ENCODE measurements at regions not wholly inside any gene's neighbourhood (a gene's known extent, or its start where the extent isn't known, plus 50 kb on each side); places are given as distances from the start of the nearest gene placed in this dataset.

DNA sequence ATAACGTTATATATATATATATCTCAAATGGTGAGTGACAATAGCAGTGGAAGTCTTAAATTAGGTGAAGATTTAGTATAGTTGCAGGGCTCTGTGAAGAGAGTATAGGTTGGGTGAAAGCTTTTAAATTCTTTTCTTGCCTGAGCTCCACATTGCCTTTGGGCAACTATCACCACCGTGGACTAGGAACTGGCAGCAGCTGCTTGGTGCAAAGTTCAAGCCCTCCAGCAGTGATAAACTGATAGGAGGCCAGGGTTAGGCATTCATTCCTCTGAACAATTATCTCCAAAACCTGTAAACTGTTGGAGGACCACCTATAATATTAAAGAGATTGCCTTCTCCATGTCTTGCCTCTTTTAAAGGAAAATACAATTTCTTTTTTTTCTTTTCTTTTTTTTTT is 91.2 kb upstream of the ATXN7L3B start:
- H3K14ac ChIP-seq (ENCODE audit: insufficient read length), result no peak overlapping the region
- FAIRE-seq (no peak), DNase-seq (ENCODE audit: low read depth in 1 of 2, low spot score in 2 of 2) (no peak)
- TF ChIP-seq PHF8 (conservative IDR thresholded peaks at IDR 0.05; ENCODE audit: low read depth, low read length) (no peak), JUN (IDR thresholded peaks at IDR 0.05; ENCODE audit: low read depth, low read length) (no peak), CBX8 (IDR thresholded peaks at IDR 0.05; ENCODE audit: borderline replicate concordance, low read depth, low read length) (no peak), GTF2F1 (IDR thresholded peaks at IDR 0.05; ENCODE audit: borderline replicate concordance, low read depth, low read length) (no peak), GABPA (IDR thresholded peaks at IDR 0.05; ENCODE audit: borderline replicate concordance, insufficient read depth, low read length) (no peak), EP300 (IDR thresholded peaks at IDR 0.05; ENCODE audit: borderline replicate concordance in 1 of 2, low read depth in 2 of 2, low read length in 2 of 2) (no peak), RFX5 (IDR thresholded peaks at IDR 0.05; ENCODE audit: borderline replicate concordance, low read depth, low read length) (no peak), SIN3A (conservative IDR thresholded peaks at IDR 0.05 in 1 of 2, IDR thresholded peaks at IDR 0.05 in 1 of 2; ENCODE audit: low read depth in 1 of 2, low read length in 2 of 2) (no peak), HDAC6 (IDR thresholded peaks at IDR 0.05; ENCODE audit: low read depth, low read length) (no peak), SIRT6 (IDR thresholded peaks at IDR 0.05; ENCODE audit: low read length) (no peak)
- TF ChIP-seq, protein P1, sequence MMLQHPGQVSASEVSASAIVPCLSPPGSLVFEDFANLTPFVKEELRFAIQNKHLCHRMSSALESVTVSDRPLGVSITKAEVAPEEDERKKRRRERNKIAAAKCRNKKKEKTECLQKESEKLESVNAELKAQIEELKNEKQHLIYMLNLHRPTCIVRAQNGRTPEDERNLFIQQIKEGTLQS (IDR thresholded peaks at IDR 0.05; ENCODE audit: insufficient read depth, low read depth, low read length), result no peak
- no peak overlapping the region for H4K8ac ChIP-seq (ENCODE audit: extremely low read depth, insufficient read depth, low read length)
- H3K9me3 ChIP-seq (ENCODE audit: insufficient read depth in 2 of 2, low read depth in 1 of 2, low read length in 1 of 2), result no peaks in the 10 kb centered on the region
- no peak overlapping the region for H2BK12ac ChIP-seq (ENCODE audit: low read depth, low read length)
- no peak overlapping the region for H3K4me3 ChIP-seq (ENCODE audit: extremely low read depth in 1 of 4, insufficient read depth in 2 of 4, low read depth in 3 of 4, low read length in 4 of 4)
- no peak overlapping the region for H2AFZ ChIP-seq (ENCODE audit: low read length)
- no peaks in the 10 kb centered on the region; a peak in 1 of 7 replicates for H3K4me1 ChIP-seq (replicated peaks in 1 of 4; ENCODE audit: control insufficient read depth in 3 of 4, insufficient read depth in 4 of 4, low read length in 3 of 4)
- H4K5ac ChIP-seq (ENCODE audit: insufficient read length, low read depth, low read length), result no peak overlapping the region
- H3K4ac ChIP-seq (replicated peaks; ENCODE audit: insufficient read length, low read depth, low read length), result no peak overlapping the region
- H3K56ac ChIP-seq (replicated peaks; ENCODE audit: insufficient read length, low read depth, low read length), result no peak overlapping the region
- no peak overlapping the region for H2BK15ac ChIP-seq (ENCODE audit: low read length)
- H4K20me1 ChIP-seq (replicated peaks in 1 of 2; ENCODE audit: control insufficient read depth in 1 of 2, insufficient read depth in 2 of 2, low read length in 2 of 2), result no peaks in the 10 kb centered on the region
- H2BK20ac ChIP-seq (ENCODE audit: low read length), result no peak overlapping the region
- H3K4me2 ChIP-seq (ENCODE audit: insufficient read depth in 1 of 2, low read depth in 2 of 2, low read length in 2 of 2), result no peak overlapping the region
- no peak overlapping the region for H3K23ac ChIP-seq (ENCODE audit: insufficient read length)
- no peak overlapping the region for H2AK5ac ChIP-seq (ENCODE audit: low read depth, low read length)
- no peaks in the 10 kb centered on the region for H3K23me2 ChIP-seq (ENCODE audit: low read depth, low read length)
- ChIA-PET POLR2A (ENCODE audit: partially characterized antibody) (no interaction called here), CTCF (ENCODE audit: partially characterized antibody) (interaction anchor here (0.7 to 1.1 kb wide), 2 partner anchors 10 to 30 kb away, joined by 3 to 4 read pairs; no protein-coding TSS in a partner anchor)
- no peak overlapping the region for H3K27ac ChIP-seq (ENCODE audit: low read depth, low read length)
- H4K91ac ChIP-seq (replicated peaks; ENCODE audit: insufficient read length, low read length), result no peak overlapping the region
- H3K18ac ChIP-seq (ENCODE audit: extremely low read depth, low read length), result no peak overlapping the region
- no peak overlapping the region for H2BK120ac ChIP-seq (replicated peaks; ENCODE audit: low read depth, low read length)
- no peaks in the 10 kb centered on the region for H3K79me2 ChIP-seq (ENCODE audit: control insufficient read depth in 1 of 2, insufficient read depth in 2 of 2, low read length in 2 of 2)
- H2BK5ac ChIP-seq (ENCODE audit: low read depth, low read length), result no peak overlapping the region
- H3K27me3 ChIP-seq (replicated peaks in 1 of 4; ENCODE audit: control insufficient read depth in 3 of 4, extremely low read depth in 1 of 4, insufficient read depth in 3 of 4, low read length in 3 of 4), result no peaks in the 10 kb centered on the region
- H3K9ac ChIP-seq (replicated peaks in 1 of 4; ENCODE audit: extremely low read depth in 1 of 4, low read depth in 3 of 4, low read length in 3 of 4), result no peak overlapping the region
- no peaks in the 10 kb centered on the region for H3K36me3 ChIP-seq (ENCODE audit: control insufficient read depth in 2 of 4, insufficient read depth in 4 of 4, low read length in 3 of 4)
- no peaks in the 10 kb centered on the region for H3K79me1 ChIP-seq (ENCODE audit: low read depth, low read length)
- WGBS, 2 experiments (ENCODE audit: extremely low coverage in 1 of 2, insufficient coverage in 1 of 2, insufficient read length in 1 of 2, insufficient replicate concordance in 2 of 2, low coverage in 1 of 2, low lambda C conversion rate in 2 of 2, missing lambda C conversion rate in 1 of 2), result 93% methylated on average over 2 of the region's 2 CpGs; no CpG with 5 or more reads in 1 of the 2 experiments

Measured in H1 (cell line).